Spleen (tissue), 7 donors: ENCODE measurements at regions not wholly inside any gene's neighbourhood (a gene's known extent, or its start where the extent isn't known, plus 50 kb on each side); places are given as distances from the start of the nearest gene placed in this dataset.

ENCODE experiments used
- CTCF ChIP-seq, 11 experiments: fragments of 200-600 bp in 7 of 11; fragments of 450-650 bp in 4 of 11; sonication (generic) in 4 of 11; IDR thresholded peaks in 8 of 11; conservative IDR thresholded peaks in 3 of 11; 1 replicate in 7 of 11; 2 replicates in 4 of 11; pipeline versions ENCODE4 v1.4.0 to v1.8.0; 2016 to 2021; ENCODE audit warnings: antibody characterized with exemption in 11 of 11, inconsistent platforms in 4 of 11, mild to moderate bottlenecking in 1 of 11
- POLR2A ChIP-seq, 3 donors: fragments of 450-650 bp; IDR thresholded peaks; one replicate each; pipeline ENCODE4 v1.5.1; 2017; ENCODE audit warnings: antibody characterized with exemption in 3 of 3, mild to moderate bottlenecking in 1 of 3
- donor health status: DM: no; HTN: no; CAD: no; lungs with moderate emphysema.
- donor health status: DM: no; HTN: no; CAD: no.
- donor health status: DM: no; HTN: no; CAD: no.

GRCh38 chr7:51472873-51473272 lies 156.3 kb upstream of the COBL start:
- no peak for TF ChIP-seq POLR2A (IDR thresholded peaks at IDR 0.05)
- no peak for TF ChIP-seq CTCF (IDR thresholded peaks at IDR 0.05 in 8 of 11, conservative IDR thresholded peaks at IDR 0.05 in 3 of 11)
